ENCODE measurements at regions not wholly inside any gene's neighbourhood (a gene's known extent, or its start where the extent isn't known, plus 50 kb on each side); places are given as distances from the start of the nearest gene placed in this dataset.

- no peak for TF ChIP-seq SUZ12 (IDR thresholded peaks at IDR 0.05; ENCODE audit: low read length)
- TF ChIP-seq EZH2 (IDR thresholded peaks at IDR 0.05; ENCODE audit: low read depth, low read length, severe bottlenecking): no peak
- no peak for TF ChIP-seq POLR2AphosphoS5 (IDR thresholded peaks at IDR 0.05; ENCODE audit: low read depth, low read length)
- TF ChIP-seq, protein P1, sequence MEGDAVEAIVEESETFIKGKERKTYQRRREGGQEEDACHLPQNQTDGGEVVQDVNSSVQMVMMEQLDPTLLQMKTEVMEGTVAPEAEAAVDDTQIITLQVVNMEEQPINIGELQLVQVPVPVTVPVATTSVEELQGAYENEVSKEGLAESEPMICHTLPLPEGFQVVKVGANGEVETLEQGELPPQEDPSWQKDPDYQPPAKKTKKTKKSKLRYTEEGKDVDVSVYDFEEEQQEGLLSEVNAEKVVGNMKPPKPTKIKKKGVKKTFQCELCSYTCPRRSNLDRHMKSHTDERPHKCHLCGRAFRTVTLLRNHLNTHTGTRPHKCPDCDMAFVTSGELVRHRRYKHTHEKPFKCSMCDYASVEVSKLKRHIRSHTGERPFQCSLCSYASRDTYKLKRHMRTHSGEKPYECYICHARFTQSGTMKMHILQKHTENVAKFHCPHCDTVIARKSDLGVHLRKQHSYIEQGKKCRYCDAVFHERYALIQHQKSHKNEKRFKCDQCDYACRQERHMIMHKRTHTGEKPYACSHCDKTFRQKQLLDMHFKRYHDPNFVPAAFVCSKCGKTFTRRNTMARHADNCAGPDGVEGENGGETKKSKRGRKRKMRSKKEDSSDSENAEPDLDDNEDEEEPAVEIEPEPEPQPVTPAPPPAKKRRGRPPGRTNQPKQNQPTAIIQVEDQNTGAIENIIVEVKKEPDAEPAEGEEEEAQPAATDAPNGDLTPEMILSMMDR (IDR thresholded peaks at IDR 0.05; ENCODE audit: control extremely low read depth in 1 of 3, insufficient read depth in 1 of 3, low read depth in 1 of 3, low read length in 3 of 3): no peak
- TF ChIP-seq POLR2A (IDR thresholded peaks at IDR 0.05; ENCODE audit: control extremely low read depth in 1 of 2, low read depth in 2 of 2, low read length in 2 of 2): no peak
- TF ChIP-seq TEAD4 (IDR thresholded peaks at IDR 0.05; ENCODE audit: low read depth, low read length): no peak
- TF ChIP-seq ASH2L (IDR thresholded peaks at IDR 0.05; ENCODE audit: low read length): no peak
Observed at GRCh38 chr18:38807915-38808314, 1242.3 kb upstream of the CELF4 start.

Measured in H1 (cell line).